ENCODE measurements at regions not wholly inside any gene's neighbourhood (a gene's known extent, or its start where the extent isn't known, plus 50 kb on each side); places are given as distances from the start of the nearest gene placed in this dataset.

DNA sequence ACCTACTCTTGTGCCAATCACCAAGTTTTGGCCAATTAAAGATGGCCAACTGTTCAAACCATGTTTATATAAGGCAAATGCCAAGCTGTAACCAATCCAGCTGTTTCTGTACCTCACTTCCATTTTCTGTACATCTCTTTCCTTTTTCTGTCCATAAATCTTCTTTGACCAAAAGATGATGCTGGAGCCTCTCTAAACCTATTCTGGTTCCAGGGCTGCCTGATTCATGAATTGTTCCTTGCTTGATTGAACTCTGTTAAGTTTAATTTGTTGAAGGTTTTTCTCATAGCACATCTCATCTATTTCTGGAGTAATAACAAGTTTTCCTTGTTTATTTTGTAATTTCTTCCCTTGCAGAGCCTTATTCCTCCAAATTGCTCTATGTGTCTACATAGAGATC is 115.3 kb upstream of the SMAD3 start:
- no peak for DNase-seq

DNA sequence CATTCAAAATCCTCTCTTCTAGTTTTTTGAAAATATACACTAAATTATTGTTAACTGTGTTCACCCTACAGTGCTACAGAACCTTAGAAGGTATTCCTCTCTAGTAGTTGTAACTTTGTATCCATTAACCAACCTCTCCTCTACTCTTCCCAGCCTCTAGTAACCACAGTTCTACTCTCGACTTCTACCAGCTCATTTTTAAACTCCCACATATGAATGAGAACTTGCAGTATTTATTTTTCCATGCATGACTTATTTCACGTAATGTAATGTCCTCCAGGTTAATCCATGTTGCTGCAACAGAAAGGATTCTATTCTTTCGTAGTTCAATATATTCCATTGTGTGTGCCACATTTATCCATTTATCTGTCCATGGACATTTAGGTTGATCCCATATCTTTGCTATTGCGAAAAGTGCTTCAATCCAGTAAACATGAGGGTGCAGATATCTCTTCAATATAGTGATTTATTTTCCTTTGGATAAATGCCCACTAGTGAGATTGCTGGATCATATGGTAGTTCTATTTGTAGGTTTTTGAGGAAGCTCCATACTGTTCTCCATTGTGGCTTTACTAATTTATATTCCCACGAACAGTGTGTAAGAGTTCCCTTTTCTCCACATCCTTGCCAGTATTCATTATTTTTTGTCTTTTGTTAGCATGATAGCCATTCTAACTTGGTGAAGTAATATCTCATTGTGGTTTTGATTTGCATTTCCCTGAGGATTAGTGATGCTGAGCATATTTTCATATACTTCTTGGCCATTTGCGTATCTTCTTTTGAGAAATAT is 113.7 kb upstream of the SMAD3 start:
- DNase-seq, result no peak

DNA sequence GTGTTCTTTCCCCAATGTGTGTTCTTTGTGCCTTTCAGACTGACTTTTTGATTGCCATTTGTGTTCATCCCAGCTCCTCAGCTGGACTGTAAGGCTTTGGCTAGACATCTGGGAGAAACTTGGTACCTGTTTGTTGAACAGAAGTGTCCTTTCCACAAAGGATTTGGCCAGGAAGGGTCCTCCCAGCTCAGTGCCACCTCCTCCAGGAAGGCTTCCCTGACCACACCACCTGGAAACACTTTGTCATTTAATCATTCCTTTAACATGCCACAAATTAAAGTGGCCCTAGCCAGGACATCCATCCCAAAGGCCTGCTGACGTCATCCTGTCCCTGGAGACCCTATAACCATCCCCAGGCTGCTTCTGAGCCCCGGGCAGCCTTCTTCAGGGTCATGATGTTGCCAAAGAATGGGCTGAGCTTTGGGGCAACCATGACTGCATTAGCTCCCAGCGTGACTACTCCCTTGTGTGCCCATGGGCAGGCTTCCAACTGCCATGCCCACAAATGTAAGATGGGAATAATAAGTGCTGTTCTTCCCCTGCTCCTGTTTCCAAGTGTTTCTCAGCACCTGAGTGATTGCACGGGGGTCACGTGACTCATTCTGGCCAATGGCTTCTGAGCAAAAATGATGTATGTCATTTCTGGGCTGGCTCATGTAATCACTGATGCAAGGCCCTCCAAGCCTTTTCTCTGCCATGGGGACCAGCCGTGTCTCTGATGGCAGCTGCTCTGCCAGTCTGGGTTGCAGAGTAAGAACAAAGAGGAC is 112.5 kb upstream of the SMAD3 start:
- DNase-seq, result no peak

DNA sequence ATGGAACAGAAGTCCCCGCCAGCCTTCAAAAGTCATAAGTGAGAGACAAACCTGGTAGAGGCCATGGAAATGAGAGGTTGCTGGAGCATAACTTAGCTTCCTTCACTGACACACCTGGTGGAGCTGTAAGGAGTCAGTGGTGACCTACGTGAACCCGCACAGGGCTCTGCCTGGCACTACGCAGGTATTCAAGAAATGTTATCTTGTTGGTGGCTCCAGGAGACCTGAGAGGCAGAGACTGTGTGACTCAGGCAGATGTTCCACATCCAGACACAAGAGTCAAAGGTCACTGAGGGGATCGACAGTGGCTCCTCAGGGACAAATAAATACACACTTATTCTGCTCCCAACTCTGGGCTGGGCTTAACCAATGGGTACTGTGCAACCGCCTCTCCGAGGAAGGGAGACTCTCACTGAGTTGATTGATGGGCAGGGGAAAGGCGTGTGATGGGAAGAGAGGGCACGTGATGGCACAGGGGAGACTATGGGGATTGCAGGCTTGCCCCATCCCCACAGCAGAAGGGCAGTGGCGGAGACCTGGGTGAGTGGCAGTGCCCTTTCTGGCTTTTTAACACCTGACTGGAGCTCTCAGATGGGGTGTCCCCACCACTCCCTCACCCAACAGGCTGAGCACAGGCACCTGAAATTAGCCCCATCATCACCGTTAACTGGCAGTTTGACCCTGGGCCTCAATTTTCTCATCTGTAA is 111.7 kb upstream of the SMAD3 start:
- no peak for DNase-seq

DNA sequence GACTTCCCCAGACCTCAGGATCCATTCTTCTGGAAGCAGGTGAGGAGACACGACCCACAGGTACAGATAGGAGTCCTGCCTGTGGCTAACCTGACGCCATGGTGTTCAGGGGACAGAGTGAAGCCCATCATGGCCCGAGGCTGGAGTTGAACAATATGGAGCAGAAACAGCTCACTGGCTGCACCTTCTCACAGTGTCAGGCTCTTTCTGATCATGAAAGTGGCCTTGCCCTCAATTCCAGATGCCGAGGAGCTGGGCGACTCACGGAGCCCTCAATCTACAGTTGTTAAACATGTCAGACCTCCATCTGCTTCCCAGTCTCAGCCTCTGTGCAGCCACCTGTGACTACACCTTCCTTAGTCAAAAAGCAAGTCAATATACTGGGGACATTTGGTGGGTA is 110.8 kb upstream of the SMAD3 start:
- no peak for DNase-seq

DNA sequence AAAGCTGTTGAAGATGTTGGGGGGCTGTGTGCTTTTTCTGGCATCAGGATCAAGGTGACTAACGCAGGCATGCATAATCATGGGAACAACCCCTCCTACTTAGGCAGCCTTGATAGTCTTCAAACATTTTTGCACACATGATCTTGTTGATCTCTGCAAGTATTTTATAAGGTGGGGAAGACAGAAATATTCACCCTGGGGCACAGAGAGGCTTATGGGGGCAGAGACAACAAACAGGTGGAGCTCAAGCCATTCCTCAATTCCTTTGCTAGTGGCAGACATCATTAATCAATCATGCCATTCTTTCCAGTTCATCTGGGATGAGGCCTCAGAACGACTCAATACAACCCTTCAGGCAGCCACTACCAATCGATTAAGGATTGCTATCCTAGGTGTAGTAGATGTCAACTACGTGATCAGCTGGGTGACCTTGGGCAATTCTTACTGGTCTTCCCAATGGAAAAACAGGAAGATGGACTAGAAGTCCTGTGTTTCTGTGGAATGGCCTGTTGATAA is 110.3 kb upstream of the SMAD3 start:
- no peak for DNase-seq

DNA sequence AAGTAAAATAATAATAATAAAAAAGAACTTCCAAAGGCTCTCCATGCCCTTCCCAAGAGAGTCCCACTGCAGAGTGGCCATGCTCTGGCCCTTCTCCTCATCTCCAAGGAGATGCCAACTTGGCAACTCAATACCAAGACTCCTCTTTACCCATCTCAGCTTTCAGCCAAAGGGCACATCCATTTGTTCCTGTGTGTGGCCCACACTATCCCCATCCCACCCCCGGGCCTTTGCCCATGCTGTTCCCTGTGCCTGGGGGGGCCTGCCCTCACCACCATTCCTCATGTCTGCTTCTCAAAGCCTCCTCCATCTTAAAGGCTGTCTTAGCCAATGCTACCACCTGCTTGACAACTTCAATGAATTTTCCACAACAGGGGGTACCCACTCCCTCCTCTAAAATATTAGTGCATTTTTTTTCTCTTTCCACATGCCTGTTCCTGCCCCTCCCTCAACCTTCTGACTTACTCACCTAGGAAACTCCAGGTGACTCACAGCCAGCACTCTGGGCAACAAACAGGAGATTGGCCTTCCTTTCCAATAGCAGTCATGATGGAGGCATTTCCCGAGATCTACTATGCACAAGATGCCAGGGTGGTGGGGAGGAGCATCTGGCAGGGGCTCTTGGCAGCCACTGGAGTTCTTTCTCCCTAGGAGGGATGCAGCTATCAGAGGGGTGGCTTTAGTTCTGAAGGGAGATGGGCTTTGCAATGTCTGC is 109.4 kb upstream of the SMAD3 start:
- no peak for DNase-seq

DNA sequence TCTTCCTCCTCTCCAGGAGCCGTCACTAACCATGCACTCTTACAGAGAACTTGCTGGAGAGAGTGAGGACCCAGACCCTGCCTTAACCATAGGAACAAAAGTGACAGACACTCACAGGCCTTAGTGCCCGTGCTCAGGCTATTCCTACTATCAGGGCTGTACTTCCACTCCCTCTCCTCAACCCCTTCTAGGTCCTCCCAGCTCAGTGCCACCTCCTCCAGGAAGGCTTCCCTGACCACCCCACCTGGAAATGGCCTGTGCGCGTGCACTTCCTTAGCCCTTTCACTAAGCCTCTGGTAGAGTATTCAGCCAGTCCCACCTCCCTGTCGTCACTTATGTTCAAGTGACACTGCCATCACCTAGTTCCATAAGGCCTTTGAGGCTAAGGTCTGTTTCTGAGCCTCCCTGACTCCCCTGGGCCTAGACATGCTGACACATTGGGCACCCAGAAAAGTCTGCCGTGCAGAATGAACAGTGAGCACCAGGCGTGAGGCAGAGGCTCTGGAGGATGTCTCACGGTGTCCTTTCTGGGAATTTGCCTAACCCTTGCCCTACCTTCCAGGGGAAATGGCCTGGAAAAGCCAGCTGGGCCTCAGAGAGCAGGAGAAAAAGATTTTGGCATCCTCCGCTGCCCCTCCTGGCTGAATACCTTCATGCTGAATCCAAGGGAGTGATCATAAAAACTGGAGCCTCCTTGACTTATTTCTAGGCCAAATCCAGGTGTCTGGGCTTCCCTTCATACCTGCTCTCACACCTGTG is 108.6 kb upstream of the SMAD3 start:
- no peak for DNase-seq

DNA sequence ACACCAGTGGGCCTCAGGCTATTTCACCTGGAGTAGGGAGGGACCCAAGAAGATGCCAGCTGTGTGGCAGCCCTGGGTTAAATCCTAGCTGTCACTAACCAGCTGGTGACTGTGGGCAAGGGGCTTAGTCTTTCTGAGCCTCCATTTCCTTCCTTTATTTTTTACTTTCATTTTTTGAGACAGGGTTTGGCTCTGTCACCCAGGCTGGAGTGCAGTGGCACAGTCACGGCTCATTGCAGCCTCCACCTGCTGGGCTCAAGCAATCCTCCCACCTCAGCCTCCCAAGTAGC is 108.0 kb upstream of the SMAD3 start:
- DNase-seq, result no peak

DNA sequence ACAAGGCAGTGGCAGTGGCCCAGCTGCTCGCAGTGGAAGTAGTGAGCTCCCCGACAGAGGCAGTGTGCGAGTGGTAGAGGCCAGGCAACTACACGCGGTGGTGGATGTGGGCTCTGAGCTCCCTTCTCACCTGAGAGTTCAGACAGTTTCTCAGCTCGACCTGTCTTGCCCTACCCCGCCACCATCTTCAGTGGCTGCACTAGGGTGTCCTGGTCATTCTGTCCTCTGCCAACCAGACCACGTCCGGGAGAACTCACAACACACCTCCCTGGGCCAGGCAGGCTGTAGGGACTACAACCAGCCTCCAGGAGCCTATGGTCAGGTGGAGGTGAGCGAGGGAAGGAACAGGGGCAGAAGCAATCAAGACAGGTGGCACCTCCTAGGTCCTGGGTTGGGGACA is 106.3 kb upstream of the SMAD3 start:
- DNase-seq, result no peak

DNA sequence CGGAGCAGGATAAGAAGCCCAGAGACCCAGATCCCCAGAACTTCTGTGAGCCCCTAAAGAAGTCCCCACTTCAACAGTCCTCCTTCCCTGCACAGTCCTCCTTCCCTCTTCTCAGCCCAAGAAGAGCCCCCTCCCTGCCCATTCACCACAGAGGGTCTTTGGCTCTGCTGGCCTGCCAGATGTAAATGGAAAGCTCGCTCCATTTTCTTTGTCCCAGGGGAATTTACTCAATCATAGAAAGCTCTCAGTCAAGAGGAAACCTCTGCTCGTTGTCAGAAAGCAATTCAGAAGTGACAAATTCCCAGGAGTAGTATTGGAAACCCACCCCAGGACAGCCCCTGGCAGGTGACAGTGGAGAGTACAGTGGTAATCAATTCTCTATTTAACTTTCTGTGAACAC is 105.5 kb upstream of the SMAD3 start:
- DNase-seq, result no peak

DNA sequence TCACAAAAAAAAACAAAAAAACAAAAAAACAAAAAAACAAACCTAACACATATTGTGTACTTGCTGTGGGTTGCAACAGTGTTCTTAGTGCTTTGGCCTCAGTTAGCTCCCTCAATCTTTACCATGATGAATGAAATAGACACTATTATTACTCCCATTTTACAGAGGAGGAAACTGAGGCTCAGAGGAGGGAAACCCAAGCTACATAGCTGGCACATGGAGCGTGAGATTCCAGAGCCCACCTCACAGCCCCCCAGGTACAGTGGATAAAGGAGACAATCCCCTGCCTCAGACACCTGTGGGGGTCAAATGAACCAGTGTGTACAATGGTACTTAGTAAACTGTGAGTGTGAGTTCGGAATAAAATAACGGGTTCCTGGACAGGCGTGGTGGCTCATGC is 104.9 kb upstream of the SMAD3 start:
- no peak for DNase-seq

DNA sequence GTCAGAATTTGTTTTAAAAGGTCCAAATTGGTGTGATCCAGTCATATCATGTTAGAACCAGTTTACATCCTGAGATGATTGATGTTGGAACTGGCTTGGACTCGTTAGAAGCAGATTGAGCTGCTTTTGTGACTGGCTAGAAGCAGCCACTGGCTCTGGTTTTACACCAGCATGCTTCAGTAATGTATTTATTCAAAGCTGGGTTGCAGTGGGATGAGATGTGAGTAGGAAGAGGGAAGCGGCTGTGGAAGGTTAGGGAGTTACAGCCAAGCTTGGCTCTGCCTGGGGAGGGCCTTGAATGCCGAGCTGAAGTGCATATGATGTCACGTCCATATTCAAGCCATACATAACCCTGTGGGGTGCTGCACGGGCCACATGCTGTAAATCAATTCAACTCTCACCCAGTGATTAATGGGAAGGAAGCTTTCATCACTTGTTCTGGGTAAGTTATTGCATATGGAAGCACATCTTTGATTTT is 104.0 kb upstream of the SMAD3 start:
- DNase-seq, result no peak

DNA sequence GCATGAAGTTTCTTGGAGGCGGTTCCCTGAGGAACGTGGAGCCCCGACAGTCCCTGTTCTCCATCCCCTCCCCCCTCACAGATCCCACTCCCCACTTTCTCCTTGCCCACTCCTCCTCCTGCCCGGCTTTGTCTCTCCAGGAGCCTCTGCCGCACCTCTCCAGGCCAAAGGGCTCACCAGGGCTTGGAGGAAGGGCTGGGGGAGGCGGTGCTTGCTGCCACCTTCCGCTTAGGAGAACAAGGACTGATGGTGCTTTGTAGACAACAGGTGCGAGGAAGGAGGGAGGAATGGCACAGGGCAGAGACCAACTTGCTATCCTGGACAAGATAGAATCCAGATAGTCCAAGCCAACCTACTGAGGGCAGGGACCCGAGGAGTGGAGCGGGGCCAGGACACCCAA is 103.5 kb upstream of the SMAD3 start:
- DNase-seq, result no peak

DNA sequence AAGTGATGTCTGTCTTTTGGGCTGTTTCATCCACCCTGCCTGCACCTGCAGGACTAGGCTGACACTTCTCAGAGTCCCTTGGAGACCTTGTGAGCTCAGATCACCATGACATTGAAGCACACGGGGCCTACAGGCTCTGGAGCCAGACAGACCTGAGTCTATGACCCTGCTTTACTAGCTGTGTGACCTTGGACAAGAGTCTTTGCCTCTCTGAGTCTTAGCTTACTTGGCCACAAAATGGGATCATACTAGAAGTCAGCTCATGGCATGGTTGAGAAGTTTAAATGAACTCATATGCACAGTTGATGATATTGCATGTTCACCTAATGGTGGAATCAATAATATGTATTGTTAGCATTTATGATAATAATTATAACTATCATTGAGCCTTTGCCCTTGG is 102.9 kb upstream of the SMAD3 start:
- no peak for DNase-seq

DNA sequence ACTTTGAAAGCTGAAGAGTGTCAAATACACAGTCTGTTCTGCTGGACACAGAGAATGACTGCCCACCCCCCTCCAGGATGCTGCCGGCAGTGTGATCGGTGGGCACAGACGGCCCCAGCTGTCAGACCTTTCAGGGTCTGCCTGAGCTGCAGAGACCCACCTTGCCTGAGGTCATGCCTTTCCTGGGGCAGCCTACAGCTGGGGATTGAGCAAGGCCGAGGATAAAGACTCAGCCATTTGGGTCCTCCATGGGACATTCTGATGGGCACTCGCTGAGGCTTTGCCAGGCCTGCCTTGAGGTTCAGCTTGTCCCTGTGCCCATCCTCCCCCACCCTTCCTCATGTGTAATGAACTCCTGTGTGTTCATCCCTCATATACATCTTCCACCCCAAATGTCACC is 102.3 kb upstream of the SMAD3 start:
- no peak for DNase-seq

DNA sequence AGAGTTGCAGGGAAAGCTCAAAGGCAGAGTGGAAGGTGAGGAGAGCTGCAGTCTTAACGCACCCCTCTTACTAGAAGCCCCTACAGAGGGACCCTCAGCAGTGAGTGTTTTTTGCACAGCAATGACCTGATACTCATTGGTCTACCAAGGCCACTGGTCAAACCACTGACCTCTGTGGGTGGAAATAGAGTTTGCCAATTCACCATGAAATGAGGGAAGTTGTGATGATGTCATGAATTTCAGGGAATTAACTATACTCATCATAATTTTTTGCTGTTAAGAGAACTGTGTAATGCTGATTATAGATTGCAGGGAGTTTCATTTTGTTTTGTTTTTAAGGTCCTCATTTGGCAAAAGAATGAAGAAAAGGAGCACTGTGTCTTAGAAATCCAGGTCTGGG is 101.7 kb upstream of the SMAD3 start:
- no peak for DNase-seq

DNA sequence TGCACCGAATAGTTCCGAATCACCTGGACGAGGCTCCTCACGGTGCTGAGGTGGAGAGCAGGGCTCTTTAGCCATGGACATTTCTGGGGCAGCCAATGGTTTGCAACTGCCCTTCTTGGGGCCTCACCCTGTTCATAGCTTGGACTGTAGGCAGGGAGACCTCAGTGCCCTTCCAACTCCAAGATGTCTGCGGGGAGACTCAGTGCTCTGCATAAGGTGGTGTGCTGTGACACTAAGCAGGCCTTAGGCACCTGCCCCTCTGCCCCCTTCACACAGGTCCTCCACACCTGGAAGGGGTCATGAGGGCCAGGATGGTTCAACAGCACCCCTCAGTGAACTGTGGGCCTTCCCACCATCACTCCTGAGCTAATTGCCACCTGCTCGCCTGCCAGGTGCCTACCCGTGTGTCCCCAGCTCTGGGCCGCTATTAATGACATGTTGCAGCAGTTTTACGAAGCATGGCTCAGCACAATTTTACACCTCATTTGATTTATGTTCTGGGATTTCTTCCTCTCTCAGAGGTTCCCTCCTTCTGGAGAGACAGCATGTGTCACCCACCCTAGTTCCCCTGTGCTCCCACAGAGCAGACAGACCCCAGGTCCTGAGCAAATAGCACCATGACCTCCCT is 101.2 kb upstream of the SMAD3 start:
- DNase-seq, result no peak

DNA sequence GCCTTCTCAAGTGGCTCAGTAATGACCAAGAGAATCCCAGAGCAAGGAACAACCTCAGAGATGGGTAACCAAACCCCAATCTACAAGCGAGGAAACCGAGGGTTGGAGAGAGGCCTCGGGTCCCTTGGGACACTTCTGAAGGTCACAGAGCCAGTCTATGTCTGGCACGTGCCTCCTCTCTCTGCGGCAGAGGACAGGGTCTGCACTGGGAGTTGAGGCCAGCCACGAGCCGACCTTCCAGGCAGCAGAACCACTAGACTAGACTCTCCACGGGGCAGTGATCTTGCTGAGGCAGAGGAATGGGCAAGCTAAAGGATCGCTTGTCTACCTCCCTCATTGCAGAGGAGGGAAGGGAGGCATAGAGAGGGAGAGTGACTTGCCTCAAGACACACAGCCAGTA is 100.6 kb upstream of the SMAD3 start:
- no peak for DNase-seq

DNA sequence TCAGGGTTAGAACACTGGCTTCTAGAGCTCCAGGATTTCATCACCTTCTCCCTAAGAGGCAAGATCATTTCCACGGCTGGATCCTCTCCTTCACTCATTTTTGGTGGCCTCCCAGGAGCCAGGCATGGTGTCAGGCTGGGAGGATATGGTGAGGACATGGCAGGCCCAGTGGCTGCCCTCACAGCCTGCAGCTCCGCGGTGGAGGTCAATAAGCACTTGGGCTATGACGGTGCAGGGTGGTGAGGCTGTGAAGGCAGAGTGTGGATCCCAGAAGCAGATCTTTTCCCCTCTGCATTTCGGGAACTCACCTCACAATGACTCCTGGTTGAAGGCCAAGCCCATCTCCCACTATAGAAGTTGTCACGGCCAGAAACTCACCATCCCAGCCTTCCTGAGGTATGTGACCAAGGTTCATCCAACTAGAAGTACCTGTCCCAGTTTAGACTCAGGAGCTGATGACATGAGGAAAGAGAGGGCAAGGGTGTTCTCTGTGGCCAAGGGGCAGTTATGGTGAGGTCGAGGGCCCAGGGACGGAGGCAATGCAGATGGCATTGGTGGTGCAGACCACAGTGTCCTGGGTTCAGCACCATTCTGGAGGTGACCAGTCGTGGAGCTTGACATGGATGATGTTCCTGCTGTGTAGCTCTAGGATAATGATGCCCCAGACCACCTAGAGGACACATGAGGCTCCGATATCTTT is 100.1 kb upstream of the SMAD3 start:
- DNase-seq, result no peak

DNA sequence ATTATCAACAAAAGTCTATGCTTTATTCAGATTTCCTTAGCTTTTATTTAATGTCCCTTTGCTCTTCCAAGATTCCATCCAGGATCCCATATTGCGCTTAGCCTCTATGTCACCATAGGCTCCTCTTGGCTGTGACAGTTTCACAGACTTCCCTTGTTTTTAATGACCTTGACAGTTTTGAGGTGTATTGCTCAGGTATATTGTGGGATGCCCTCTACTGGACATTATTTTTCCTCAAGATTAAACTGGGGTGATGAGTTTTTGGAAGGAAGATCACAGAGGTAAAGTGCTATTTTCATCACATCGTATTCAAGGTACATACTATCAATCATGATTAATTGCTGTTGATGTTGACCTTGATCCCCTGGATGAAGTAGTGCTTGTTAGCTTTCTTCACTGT is 99.1 kb upstream of the SMAD3 start:
- DNase-seq, result no peak

All from activated CD4-positive, alpha-beta T cell treated with anti-CD3 and anti-CD28 coated beads, Interleukin-2, amount 50 U/mL, for 48 hours (primary cell).